ENCODE measurements at regions not wholly inside any gene's neighbourhood (a gene's known extent, or its start where the extent isn't known, plus 50 kb on each side); places are given as distances from the start of the nearest gene placed in this dataset.

DNA sequence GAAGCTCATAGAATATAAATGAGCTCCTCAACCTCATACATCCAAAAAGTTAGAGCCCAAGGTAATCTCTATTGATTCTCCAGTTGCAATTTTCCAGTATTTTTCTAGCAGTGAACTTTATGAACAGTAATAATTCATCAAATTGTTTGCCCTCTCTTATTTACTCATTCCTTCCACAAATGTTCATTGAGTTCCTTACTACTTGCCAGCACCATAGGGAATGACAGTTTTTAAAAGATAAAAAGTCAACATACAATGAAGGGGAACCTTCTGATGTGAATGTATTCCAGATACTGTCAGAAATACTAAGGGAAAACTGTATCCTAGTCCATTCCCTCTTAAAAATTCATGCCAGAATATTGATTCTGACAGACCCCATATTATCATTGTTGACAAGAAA, 277.0 kb upstream of the C1orf87 start:
- DNase-seq (ENCODE audit: low spot score), result no peak

DNA sequence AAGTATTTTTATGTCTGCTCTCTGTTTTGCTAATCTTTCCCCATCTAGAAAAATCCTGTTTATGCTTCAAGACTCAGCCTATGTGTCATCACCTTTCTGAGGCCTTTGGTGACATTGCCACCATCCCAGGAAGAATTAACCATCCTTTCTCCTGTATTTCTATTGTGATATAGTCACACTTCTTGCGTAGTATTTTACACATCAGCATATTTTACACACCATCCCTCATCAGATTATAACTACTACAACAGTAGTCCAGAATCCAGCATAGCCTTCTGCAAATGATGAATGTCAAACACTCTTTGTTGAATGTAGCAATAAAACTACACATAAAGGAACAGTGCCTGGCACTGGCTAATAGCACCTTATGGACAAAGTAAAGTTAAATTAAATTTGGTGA, 275.3 kb upstream of the C1orf87 start:
- no peak for DNase-seq (ENCODE audit: low spot score)

DNA sequence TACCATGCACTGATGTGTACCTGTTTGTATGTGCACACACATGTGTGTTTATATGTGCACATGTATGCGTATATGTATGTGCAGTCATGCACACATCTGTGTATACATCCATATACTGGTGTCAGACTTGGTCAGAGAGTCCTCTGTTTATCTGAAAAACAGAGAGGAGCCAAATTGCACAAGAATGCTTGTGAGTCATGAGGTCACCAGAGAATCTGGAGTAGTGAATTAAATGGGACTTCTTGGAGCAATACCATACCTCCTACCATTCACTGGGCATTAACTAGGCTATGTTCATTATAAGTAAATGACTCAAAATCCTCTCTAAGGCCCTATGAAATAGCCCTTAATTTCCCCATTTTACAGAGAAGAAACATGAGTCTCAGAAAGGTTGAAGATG, 272.1 kb upstream of the C1orf87 start:
- no peak for DNase-seq (ENCODE audit: low spot score)

DNA sequence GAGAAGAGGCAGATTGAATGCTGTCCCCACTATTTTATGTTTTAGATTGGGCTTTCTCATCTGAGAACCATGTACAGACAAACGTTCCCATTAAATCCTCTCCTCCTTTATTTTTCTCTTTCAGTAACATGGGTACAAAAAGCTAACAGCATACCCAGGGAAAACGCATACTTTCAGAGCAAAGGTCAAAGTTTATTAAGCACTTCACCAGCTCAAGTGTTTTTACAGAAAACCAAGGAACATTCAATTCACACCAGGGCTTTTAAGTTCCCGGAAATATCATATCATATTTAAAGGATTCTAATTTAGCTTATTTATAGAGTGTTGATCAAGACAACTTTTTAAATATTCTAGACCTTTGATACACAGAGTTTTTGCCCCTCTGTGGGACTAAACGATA, 271.5 kb upstream of the C1orf87 start:
- no peak for DNase-seq (ENCODE audit: low spot score)

DNA sequence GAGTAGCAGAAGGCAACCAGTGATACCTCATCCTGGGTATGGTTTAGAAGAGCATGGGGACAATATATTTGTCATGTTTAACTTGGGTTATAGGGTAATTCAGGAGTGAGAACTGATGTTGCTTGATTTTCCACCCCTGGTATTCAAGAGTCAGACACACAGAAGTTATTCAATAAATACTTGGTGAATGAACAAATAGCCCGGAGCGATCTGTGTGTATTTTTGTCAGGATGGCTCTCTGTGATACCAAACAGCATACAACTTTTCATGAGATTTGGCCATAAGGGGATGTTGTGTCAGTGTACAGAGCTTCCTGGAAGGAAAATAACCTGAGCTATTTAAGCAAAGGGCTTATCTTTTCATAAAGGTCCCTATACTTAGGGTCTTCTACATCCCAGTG, 270.2 kb upstream of the C1orf87 start:
- no peak for DNase-seq (ENCODE audit: low spot score)

DNA sequence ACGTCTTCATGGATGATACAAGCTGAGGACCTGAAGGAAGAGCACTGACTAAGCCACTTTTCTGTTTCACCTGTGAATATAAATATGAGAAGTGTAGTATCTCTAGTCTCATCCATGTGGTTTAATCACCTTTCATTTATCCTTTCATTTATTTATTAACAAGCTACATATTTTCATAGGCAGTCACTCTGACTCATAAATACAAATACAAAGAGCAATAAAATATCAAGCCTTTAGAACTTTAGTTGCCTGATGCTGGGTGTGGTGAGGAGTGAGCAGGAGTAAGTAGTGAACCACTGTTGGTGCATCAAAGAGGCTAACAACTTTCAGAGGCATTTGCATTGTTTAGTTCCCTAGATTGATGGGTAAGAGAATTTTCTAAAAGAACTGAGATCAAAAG, 269.0 kb upstream of the C1orf87 start:
- no peak for DNase-seq (ENCODE audit: low spot score)

DNA sequence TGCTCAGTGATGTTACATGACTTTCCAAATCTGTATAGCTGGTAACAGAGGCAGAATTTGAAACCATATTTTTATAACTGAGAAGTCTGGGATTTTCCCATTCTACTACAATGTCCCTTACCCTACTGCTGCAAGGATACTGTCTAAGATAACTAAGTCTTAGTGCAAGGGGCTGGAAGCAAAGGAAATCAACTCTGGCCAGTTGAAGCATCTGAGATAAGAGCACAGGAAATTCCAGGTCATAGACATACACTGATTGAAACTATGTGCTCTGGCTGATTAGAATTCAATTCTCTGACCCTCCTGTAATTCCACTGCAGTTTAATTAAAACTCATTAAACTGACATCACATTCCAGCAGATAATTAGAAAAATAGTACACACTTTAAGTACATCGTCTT, 267.7 kb upstream of the C1orf87 start:
- no peak for DNase-seq (ENCODE audit: low spot score)

DNA sequence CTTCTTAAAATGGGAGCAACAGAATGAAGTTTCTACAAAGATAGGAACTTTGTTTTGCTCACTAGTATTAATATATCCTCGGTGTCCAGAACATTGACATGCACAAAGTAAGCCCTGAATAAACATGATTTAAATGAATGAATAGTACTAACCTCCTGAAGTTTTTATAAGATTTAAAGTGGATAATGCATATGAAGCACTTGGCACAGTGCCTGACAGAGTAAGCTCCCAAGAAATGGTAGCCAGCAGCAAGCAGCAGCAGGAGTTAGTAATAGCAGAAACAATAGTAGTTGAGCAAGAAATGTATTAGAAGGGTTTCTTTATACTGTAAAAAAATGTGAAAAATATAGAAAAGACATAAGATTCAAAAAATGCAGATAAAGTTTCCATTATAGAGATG, 258.1 kb upstream of the C1orf87 start:
- DNase-seq (ENCODE audit: low spot score), result no peak

DNA sequence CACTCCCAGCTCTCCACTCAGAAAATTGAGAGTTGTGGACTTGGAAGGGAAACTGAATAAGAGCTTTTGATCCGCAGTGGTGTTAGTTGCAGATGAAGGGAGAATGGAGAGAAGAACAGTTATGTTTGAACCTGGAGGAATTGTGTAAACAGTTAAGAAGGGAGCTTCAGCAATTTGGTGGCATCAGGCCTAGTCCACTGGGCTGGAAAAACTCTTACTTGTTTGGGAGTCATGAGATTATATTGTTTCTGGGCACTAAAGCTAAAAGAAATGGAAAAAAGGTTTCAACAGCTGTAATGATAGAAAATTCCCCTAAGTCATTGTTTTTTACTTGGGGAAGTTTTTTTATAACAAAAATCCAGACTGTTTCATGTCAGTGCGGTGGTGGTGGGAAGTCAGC, 256.1 kb upstream of the C1orf87 start:
- no peak for DNase-seq (ENCODE audit: low spot score)

DNA sequence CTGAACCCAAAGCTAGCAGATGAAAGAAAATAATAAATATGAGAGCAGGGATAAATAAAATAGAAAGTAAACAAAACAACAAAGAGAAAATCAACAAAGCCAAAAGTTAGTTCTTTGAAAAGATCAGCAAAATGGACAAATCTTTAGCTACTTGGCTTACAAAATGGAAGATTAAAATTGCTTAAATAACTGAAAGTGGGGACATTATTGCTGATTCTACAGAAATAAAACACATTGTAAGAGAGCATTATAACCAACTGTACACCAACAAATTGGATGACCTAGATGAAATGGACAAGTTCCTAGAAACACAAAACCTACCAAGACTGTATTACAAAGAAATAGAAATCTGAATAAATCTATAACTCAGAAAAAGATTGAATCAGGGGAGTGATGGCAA, 238.3 kb upstream of the C1orf87 start:
- no peak for DNase-seq (ENCODE audit: low spot score)

DNA sequence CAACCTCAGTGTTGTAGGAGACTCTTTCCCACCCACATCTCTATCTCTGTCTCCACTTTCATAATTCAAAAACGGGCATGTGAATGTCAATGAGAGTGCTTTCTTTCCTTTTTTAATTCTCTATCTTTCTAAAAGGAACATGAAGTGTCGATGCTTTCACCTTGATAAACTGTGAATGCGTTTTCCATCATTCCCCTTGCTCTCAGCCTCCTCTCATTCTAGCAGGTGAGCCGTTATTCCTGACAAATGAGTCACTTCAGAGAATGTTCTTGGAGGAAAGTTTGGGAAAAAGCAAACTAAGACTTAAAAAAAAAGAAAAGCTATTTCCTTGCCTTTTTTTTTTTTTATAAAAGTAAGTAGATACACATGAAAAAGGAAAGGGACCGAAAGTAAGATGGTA, 226.0 kb upstream of the C1orf87 start:
- no peak for DNase-seq (ENCODE audit: low spot score)

DNA sequence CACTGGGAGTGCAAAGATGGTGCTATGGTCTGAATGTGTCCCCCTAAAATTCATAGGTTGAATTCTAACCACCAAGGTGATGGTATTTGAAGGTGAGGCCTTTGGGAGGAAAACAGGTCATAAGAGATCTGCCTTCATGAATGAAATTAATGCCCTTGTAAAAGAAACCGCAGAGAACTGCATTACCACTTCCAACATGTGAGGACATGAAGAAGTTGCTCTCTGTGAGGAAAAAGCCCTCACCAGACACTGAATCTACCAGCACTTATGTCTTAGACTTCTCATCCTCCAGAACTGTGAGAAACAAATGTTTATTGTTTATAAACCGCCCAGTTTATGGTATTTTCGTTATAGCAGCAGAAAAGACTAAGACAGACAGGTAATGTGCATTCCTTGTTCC, 224.7 kb upstream of the C1orf87 start:
- DNase-seq (ENCODE audit: low spot score), result no peak

DNA sequence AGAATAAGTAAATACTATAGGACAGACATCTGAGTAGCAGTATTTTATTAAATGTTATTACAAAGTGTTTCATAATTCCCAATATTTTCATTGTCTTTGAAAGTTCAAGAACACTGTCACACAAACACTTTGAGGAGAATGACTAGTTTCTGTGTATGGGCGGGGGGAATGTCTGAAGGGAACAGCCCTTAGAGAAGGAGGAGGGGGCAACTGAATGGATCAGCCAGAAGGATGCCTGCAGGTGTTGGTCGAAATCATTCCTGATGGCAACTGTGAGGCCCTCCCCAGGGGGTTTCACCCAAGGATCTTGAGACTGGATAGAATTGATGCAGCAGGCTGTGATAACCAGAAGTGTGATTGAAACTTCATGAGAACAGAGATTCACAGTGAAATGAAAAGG, 223.2 kb upstream of the C1orf87 start:
- no peak for DNase-seq (ENCODE audit: low spot score)

DNA sequence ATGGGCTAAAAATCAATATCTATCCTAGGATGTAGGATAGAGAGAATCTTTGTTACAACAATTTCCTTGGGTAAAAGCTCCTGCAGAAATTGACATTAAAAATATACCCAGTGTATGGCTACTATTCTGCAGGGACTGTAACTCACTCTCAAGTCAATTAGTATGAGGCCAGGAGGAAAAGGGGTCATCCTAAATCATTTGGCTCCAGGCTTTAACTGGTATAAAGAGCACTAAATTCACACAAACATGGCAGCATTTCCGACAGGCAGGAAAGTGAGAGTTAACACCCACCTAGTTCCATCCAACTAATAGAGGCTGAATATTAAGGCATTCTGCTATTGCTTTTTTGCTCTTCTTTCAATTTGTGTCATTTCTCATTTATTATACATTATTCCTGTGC, 218.6 kb upstream of the C1orf87 start:
- no peak for DNase-seq (ENCODE audit: low spot score)

DNA sequence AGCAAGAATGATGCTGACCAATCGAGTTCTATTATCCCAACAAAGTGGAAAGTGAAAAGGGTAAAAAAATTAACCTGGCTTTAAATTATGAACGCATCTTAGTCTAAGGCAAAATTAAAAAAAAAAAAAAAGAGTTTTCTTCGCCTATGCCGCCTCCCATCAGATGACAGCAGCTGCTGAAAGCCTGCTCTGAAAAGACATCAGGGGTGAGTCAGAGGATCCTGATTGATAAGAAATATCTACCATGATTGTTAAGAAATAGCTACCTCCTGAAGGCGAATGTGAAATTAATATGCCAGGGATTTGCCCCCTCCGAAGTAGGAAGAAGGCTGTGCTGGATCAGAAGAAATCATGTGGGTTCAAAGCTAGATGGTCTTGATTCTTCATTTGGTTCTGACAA, 216.8 kb upstream of the C1orf87 start:
- no peak for DNase-seq (ENCODE audit: low spot score)

DNA sequence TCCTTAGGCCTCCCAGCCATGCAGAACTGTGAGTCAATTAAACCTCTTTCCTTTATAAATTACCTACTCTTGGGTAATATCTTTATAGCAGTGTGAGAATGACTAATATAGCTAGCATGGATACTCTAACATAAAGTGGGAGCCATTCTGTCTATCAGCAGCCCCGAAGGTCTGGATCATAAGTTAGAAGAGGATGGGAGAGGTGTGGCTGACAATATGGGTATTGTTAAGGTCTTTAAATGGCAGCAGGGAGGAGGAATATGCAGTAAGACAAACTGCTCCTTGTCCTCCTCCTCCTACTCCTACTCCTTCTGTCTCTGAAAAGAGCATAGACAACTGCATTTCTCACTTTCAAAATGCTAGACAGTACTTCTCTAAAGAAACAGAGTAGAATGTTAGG, 214.0 kb upstream of the C1orf87 start:
- DNase-seq (ENCODE audit: low spot score), result no peak

DNA sequence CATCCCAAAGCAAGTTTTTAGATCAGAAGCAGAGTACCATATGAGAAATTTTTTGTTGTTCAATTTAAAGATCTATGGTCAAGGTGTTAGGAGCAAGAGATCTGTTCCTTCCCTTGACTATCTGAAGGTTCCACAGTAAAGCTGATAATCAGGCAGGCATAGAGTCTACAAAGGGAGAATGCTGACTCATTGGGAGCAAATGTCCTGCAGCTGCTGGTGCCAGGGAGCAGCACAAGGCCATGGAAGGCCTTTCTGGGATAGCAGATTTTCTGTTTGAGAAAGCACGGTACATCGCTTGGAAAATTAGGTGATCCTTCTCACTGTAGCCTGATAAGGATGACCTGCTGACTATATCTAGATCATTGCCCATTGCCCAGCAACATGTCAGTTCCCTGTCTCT, 210.1 kb upstream of the C1orf87 start:
- DNase-seq (ENCODE audit: low spot score), result no peak

DNA sequence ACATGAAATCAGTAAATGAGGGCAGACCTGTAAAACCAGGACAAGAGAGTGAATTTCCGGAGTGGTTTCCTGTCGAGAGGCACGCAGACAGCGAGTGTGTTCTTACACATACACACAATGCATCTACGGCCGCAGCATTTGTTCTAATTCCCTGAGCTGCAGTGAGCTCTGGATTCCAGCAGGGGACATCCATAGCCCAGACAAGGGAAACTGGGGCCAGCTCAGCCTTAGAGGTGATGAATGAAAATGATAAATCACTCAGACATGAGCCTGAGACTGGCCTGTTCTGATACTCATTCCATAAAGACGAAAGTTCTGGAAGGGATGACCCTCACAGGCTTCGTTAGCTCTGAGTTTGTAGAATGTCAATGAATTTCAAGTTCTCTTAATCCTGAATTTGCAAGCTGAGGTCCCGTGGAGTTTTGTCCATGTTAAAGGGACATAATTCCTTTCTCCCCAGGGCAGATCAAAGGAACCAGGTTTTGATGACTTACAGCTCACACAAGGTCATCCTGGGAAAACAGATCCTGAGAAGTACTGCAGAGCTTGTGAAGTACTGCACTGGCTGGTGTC, 207.9 kb upstream of the C1orf87 start:
- no peak for DNase-seq (ENCODE audit: low spot score)

DNA sequence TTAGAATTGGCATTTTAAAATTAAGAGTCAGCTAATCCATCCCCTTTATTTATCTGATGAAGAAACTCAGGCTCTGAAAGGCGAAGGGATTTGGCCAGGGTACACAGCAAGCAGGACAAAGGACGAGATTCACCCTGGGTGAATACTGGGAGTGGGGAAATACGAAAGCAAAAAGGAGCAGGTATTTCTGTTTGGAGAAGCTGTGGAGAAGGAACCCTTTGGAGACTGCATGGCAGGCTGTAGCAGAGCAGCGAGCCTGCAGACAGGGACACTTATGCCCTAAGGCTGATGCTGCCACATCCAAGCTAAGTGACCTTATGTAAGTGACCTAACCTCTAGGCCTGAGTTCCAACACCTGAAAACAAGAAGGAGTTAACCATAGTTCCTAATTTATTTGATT, 207.2 kb upstream of the C1orf87 start:
- no peak for DNase-seq (ENCODE audit: low spot score)

DNA sequence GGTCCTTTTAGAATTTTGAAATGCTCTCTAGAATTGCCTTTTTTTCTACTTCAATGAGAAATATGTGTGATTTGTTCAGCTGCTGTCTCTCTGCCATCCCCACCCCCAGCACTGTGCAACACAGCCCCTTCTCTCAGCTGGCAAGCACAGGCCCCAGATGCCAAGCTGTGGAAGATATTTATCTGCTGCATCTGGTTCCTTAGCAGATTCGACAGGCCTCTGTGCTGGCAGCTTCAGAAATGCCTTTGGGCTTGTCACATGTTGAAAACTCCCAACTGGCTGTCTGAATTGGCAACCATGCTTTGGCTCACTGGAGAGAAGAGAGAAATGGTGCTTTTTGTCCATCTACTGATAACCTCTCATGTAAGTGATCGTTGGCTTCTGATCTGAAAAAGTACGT, 206.7 kb upstream of the C1orf87 start:
- no peak for DNase-seq (ENCODE audit: low spot score)

DNA sequence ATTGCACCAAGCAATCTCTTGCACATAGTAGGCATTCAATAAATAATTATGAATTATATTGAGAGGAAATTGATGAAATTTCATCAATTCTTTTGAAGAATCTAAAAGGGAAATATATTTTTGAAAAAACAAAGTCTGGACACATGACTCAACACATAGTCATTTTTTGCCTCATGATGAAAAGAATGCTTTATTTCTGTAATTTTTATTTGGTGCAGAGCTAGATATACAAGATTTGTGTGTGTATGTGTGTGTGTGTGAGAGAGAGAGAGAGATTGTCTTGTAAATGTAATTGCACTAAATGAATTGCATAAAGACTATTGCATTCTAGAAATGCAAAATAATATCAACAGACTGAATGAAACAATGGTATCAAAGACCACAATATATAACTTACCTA, 206.2 kb upstream of the C1orf87 start:
- DNase-seq (ENCODE audit: low spot score), result no peak

DNA sequence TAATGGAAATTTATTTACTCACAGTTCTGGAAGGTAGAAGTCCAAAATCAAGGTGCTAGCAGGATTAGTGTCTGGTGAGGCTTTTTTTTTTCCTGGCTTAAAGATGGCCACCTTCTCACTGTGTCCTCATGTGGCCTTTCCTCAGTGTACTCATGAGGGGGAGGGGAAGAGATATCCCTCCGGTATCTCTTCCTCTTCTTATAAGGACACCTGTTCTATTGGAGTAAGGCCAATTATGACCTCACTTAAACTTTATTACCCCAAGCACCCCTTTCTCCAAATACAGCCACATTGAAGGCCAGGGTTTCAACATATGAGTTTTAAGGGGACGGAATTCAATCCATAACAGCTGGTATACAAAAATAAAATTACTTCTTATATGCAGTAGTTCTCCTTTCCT, 203.7 kb upstream of the C1orf87 start:
- no peak for DNase-seq (ENCODE audit: low spot score)

DNA sequence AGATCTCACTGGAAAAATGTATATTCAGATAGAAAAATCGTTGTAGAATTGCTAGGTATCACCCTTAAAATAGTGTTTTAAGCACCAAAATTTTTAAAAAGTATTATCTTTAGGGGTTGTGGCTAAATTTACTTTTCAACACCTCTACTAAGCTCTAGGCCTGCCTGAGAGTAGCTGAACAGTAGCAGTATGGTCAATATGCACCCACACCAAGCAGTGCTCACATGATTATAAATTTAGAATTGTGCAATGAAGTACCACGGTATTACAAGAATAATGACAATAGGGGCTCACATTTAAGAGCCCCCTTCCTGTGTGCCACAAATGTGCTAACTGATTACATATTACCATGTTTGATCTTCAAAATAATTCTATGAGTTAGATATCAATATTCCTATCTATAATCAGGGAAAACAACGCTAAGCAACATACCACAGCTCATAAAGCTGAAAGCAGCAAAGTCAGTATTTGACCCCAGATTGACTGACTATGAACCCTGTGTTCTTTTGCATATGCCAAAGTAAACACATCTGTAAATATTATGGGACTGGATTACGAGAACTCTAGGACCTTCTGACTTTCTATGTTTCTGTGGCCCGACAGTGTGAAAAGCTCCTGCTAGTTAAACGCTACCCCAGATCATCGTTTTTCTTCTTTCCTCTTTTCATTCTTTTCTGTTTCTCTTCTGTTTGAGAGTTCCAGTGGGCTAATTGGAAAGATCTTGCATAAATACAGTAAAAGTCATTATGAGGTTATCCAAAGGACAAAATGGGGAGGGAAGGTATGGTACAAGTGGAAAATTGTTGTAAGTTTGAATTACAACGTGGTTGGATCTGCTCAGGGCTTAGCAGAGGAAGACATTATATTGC, 201.1 kb upstream of the C1orf87 start:
- DNase-seq (ENCODE audit: low spot score), result no peak

DNA sequence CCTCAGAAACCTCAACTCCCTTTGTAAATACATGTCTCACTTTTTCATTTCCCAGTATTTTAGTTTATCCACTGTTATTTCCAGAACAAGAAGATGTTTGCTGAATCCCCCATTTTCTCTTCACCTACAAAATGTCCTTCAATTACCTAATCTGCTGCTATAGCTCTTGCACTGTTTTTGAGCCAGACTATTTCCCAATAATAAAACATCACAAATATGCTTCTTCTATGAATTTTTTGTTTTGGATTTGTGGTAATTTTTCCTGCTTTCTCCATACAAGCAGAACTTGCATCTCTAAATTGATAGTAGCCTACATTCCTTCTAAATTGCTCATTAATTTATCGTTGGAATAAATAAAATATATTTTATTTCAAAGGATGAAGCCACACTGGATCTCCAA, 199.6 kb upstream of the C1orf87 start:
- DNase-seq (ENCODE audit: low spot score), result no peak

All from CD4-positive, alpha-beta T cell treated with Interleukin-6 at 100 ng/mL for 8 hours (primary cell).